ENCODE measurements at regions not wholly inside any gene's neighbourhood (a gene's known extent, or its start where the extent isn't known, plus 50 kb on each side); places are given as distances from the start of the nearest gene placed in this dataset.

GRCh38 chr17:27384261-27384701 lies 72.0 kb upstream of the KSR1 start:
- no peak for DNase-seq (ENCODE audit: extremely low spot score)
- no peak for TF ChIP-seq PKNOX1 (IDR thresholded peaks at IDR 0.05)
- TF ChIP-seq SUZ12 (IDR thresholded peaks at IDR 0.05) = no peak
- no peak for TF ChIP-seq L3MBTL2 (conservative IDR thresholded peaks at IDR 0.05)
- no peak for TF ChIP-seq TARDBP (IDR thresholded peaks at IDR 0.05)
- no peak for TF ChIP-seq FOXA1 (IDR thresholded peaks at IDR 0.05)
- TF ChIP-seq FOXM1 (IDR thresholded peaks at IDR 0.05; ENCODE audit: borderline replicate concordance) = no peak
- TF ChIP-seq CTBP1 (IDR thresholded peaks at IDR 0.05; ENCODE audit: borderline replicate concordance) = no peak
- no peak for TF ChIP-seq SP1 (IDR thresholded peaks at IDR 0.05)
- TF ChIP-seq ELF4 (IDR thresholded peaks at IDR 0.05) = no peak
- no peak for TF ChIP-seq ZNF384 (IDR thresholded peaks at IDR 0.05)
- POLR2A ChIA-PET = no interaction called here
- CTCF ChIA-PET = no interaction called here

GRCh38 chr17:27384726-27385125 lies 71.5 kb upstream of the KSR1 start:
- TF ChIP-seq FOXA1 (IDR thresholded peaks at IDR 0.05) (no peak), BHLHE40 (IDR thresholded peaks at IDR 0.05; ENCODE audit: borderline replicate concordance) (no peak), ELF4 (IDR thresholded peaks at IDR 0.05) (no peak), HDGF (IDR thresholded peaks at IDR 0.05; ENCODE audit: borderline replicate concordance) (no peak), LEF1 (IDR thresholded peaks at IDR 0.05; ENCODE audit: borderline replicate concordance) (no peak), ZNF384 (IDR thresholded peaks at IDR 0.05) (no peak)
- ChIA-PET CTCF (no interaction called here), POLR2A (no interaction called here)
- DNase-seq (ENCODE audit: extremely low spot score) = no peak

- TF ChIP-seq ELF4 (IDR thresholded peaks at IDR 0.05) (no peak), LEF1 (IDR thresholded peaks at IDR 0.05; ENCODE audit: borderline replicate concordance) (no peak), FOXM1 (IDR thresholded peaks at IDR 0.05; ENCODE audit: borderline replicate concordance) (no peak), TARDBP (IDR thresholded peaks at IDR 0.05) (no peak), L3MBTL2 (conservative IDR thresholded peaks at IDR 0.05) (no peak), FOXA1 (IDR thresholded peaks at IDR 0.05) (no peak), SUZ12 (IDR thresholded peaks at IDR 0.05) (no peak), ARNT (IDR thresholded peaks at IDR 0.05) (no peak), CTBP1 (IDR thresholded peaks at IDR 0.05; ENCODE audit: borderline replicate concordance) (no peak), ZNF384 (IDR thresholded peaks at IDR 0.05) (no peak), HDGF (IDR thresholded peaks at IDR 0.05; ENCODE audit: borderline replicate concordance) (no peak), BHLHE40 (IDR thresholded peaks at IDR 0.05; ENCODE audit: borderline replicate concordance) (no peak), SP1 (IDR thresholded peaks at IDR 0.05) (no peak), PKNOX1 (IDR thresholded peaks at IDR 0.05) (no peak)
- DNase-seq (ENCODE audit: extremely low spot score) = no peak
- ChIA-PET CTCF (no interaction called here), POLR2A (no interaction called here)
Measured at GRCh38 chr17:27385626-27386025, 70.6 kb upstream of the KSR1 start.

- no peak for DNase-seq (ENCODE audit: extremely low spot score)
- TF ChIP-seq ZNF384 (IDR thresholded peaks at IDR 0.05) (no peak), SUZ12 (IDR thresholded peaks at IDR 0.05) (no peak), L3MBTL2 (conservative IDR thresholded peaks at IDR 0.05) (no peak), NFRKB (IDR thresholded peaks at IDR 0.05) (no peak), FOXK2 (IDR thresholded peaks at IDR 0.05) (no peak), TARDBP (IDR thresholded peaks at IDR 0.05) (no peak), FOXA1 (IDR thresholded peaks at IDR 0.05) (no peak), ARNT (IDR thresholded peaks at IDR 0.05) (no peak), ELF4 (IDR thresholded peaks at IDR 0.05) (no peak), PKNOX1 (IDR thresholded peaks at IDR 0.05) (no peak), FOXM1 (IDR thresholded peaks at IDR 0.05; ENCODE audit: borderline replicate concordance) (no peak), HDGF (IDR thresholded peaks at IDR 0.05; ENCODE audit: borderline replicate concordance) (no peak)
- ChIA-PET CTCF (no interaction called here), POLR2A (no interaction called here)
Measured at GRCh38 chr17:27386206-27387075, 69.8 kb upstream of the KSR1 start.

GRCh38 chr17:27389542-27390140 lies 66.6 kb upstream of the KSR1 start:
- POLR2A ChIA-PET = no interaction called here
- CTCF ChIA-PET = interaction anchor here (0.6 kb wide), 1 partner anchor 213 kb away, joined by 3 read pairs; no protein-coding TSS in a partner anchor
- DNase-seq (ENCODE audit: extremely low spot score) = no peak
- TF ChIP-seq BHLHE40 (IDR thresholded peaks at IDR 0.05; ENCODE audit: borderline replicate concordance) (no peak), FOXA1 (IDR thresholded peaks at IDR 0.05) (no peak), L3MBTL2 (conservative IDR thresholded peaks at IDR 0.05) (no peak), FOXK2 (IDR thresholded peaks at IDR 0.05) (no peak), FOXM1 (IDR thresholded peaks at IDR 0.05; ENCODE audit: borderline replicate concordance) (no peak)

- CTCF ChIA-PET = interaction anchor here (0.6 kb wide), 1 partner anchor 51 kb away, joined by 3 read pairs; no protein-coding TSS in a partner anchor
- TF ChIP-seq FOXA1 (IDR thresholded peaks at IDR 0.05) (no peak), LEF1 (IDR thresholded peaks at IDR 0.05; ENCODE audit: borderline replicate concordance) (no peak), NFRKB (IDR thresholded peaks at IDR 0.05) (no peak), CTBP1 (IDR thresholded peaks at IDR 0.05; ENCODE audit: borderline replicate concordance) (no peak), FOXK2 (IDR thresholded peaks at IDR 0.05) (no peak)
- DNase-seq (ENCODE audit: extremely low spot score) = no peak
- POLR2A ChIA-PET = no interaction called here
Measured at GRCh38 chr17:27390540-27390939, 65.7 kb upstream of the KSR1 start.
